ENCODE measurements at regions not wholly inside any gene's neighbourhood (a gene's known extent, or its start where the extent isn't known, plus 50 kb on each side); places are given as distances from the start of the nearest gene placed in this dataset.

GRCh38 chr2:41697389-41697788 lies 350.4 kb upstream of the PKDCC start:
- TF ChIP-seq CTCF (IDR thresholded peaks at IDR 0.05) = no peak
- no peak for TF ChIP-seq POLR2A (IDR thresholded peaks at IDR 0.05)
- TF ChIP-seq EP300 (IDR thresholded peaks at IDR 0.05) = no peak
